SK-N-MC (cell line): ENCODE measurements at regions not wholly inside any gene's neighbourhood (a gene's known extent, or its start where the extent isn't known, plus 50 kb on each side); places are given as distances from the start of the nearest gene placed in this dataset.

Source experiments
- EZH2 ChIP-seq: fragments of 200-600 bp; sonication (generic); IDR thresholded peaks from one replicate; pipeline ENCODE4 v1.6.1; 2017; ENCODE audit warnings: antibody characterized with exemption
- POLR2AphosphoS5 ChIP-seq: IDR thresholded peaks from 2 replicates; pipeline ENCODE4 v1.6.1; 2012; ENCODE audit warnings: mild to moderate bottlenecking, low read depth, low read length, borderline replicate concordance

DNA sequence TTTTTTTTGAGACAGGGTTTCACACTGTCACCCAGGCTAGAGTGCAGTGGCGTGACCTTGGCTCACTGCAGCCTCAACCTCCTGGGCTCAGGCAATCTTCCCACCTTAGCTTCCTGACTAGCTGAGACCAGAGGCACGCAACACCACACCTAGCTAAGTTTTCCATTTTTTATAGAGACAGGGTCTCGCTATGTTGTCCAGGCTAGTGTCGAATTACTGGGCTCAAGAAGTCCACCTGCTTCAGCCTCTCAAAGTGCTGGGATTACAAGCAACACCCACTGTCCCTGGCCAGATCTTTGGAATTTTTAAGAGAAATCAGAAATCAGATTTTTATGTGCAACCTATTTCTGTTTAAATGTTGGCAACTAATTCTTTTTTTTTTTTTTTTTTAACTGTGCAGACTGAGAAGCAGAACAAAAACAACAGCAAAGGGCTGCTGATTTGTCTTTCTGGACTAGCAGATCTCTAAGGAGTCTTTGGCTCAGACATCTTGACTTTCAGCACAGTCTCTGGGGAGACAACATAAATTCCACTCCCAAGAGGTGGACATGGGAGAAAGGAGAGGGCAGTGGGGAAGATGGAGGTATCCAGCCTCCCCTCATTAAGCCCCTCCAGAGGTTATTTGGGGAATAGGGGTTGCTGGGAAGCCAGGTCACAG is 54.4 kb upstream of the FABP6 start:
- no peak for TF ChIP-seq POLR2AphosphoS5
- TF ChIP-seq EZH2: no peak
